BLaER1 treated with 17β-estradiol and CSF1 and Interleukin-3, amounts not matched to agents 10 nM and 100 nM (cell line): ENCODE measurements at regions not wholly inside any gene's neighbourhood (a gene's known extent, or its start where the extent isn't known, plus 50 kb on each side); places are given as distances from the start of the nearest gene placed in this dataset.
"Not testable (repeated sequence)": the region's sequence is repeated elsewhere in the genome, so short reads cannot be mapped to it uniquely, and the experiment has no call there.

Experiments used
- H3K27ac ChIP-seq, 11 experiments: shearing (Covaris generic); formaldehyde crosslinking; 2 replicates each; pipeline ENCODE4 v1.8.1; 2022
- H3K27me3 ChIP-seq, 11 experiments: shearing (Covaris generic); formaldehyde crosslinking; 2 replicates each; pipeline ENCODE4 v1.8.1; 2022
- H3K36me3 ChIP-seq, 11 experiments: shearing (Covaris generic); formaldehyde crosslinking; 2 replicates each; pipeline ENCODE4 v1.8.1; 2022
- H3K4me1 ChIP-seq, 10 experiments: shearing (Covaris generic); formaldehyde crosslinking; 2 replicates each; pipeline ENCODE4 v1.8.1; 2022
- H3K4me2 ChIP-seq, 11 experiments: shearing (Covaris generic); formaldehyde crosslinking; 2 replicates each; pipeline ENCODE4 v1.8.1; 2022
- H3K4me3 ChIP-seq, 10 experiments: shearing (Covaris generic); formaldehyde crosslinking; 2 replicates each; pipeline ENCODE4 v1.8.1; 2022
- H3K9ac ChIP-seq, 11 experiments: shearing (Covaris generic); formaldehyde crosslinking; 2 replicates each; pipeline ENCODE4 v1.8.1; 2022
- H3K9me3 ChIP-seq, 11 experiments: shearing (Covaris generic); formaldehyde crosslinking; replicated peaks in 1 of 11; 2 replicates each; pipeline ENCODE4 v1.8.1; 2022
- H4K20me1 ChIP-seq, 11 experiments: shearing (Covaris generic); formaldehyde crosslinking; 2 replicates each; pipeline ENCODE4 v1.8.1; 2022
- Cebpa-rat ChIP-seq, 11 experiments: shearing (Covaris generic); IDR thresholded peaks; 2 replicates each; pipeline ENCODE4 v1.8.1; 2022

GRCh38 chr17:37813751-37814150, 68.9 kb upstream of the HNF1B start:
- Histone ChIP-seq H3K9ac (no peak overlapping the region), H3K4me3 (no peak overlapping the region), H3K4me2 (no peak overlapping the region), H3K4me1 (peaks cover 12 to 24% (median 17%) of the 10 kb centered on the region in 10 experiments), H4K20me1 (no peaks in the 10 kb centered on the region), H3K27me3 (no peaks in the 10 kb centered on the region), H3K9me3 (peaks cover 0 to 6% (median 0%) of the 10 kb centered on the region in 11 experiments; a peak in 2 of 22 replicates), H3K36me3 (no peaks in the 10 kb centered on the region), H3K27ac (no peak overlapping the region)
- TF ChIP-seq Cebpa-rat (IDR thresholded peaks at IDR 0.05) = no peak

- H3K9me3 ChIP-seq, H3K9ac ChIP-seq, H3K4me1 ChIP-seq, H3K4me3 ChIP-seq, H3K27me3 ChIP-seq, H3K36me3 ChIP-seq, H4K20me1 ChIP-seq, H3K27ac ChIP-seq, H3K4me2 ChIP-seq: not testable (repeated sequence)
Measured at GRCh38 chr17:37808846-37809245, 64.0 kb upstream of the HNF1B start.

- TF ChIP-seq Cebpa-rat (IDR thresholded peaks at IDR 0.05) = no peak
Measured at GRCh38 chr17:37802712-37803416, 58.0 kb upstream of the HNF1B start.

GRCh38 chr17:37802061-37802595, 57.3 kb upstream of the HNF1B start:
- peak overlapping the region; percentile 36 to 82 (median 73) for H3K4me2 ChIP-seq
- H3K9ac ChIP-seq = no peak overlapping the region
- H3K4me1 ChIP-seq = peaks cover 27 to 37% (median 35%) of the 10 kb centered on the region in 10 experiments
- H3K4me3 ChIP-seq = no peak overlapping the region
- H3K27ac ChIP-seq = peak overlapping the region in 1 of 11 experiments; percentile 41; a peak in 1 of 22 replicates
- no peaks in the 10 kb centered on the region for H4K20me1 ChIP-seq
- no peak for TF ChIP-seq Cebpa-rat (IDR thresholded peaks at IDR 0.05)
- H3K9me3 ChIP-seq = peaks cover 0 to 14% (median 0%) of the 10 kb centered on the region in 11 experiments; a peak in 3 of 22 replicates
- peaks cover 0 to 8% (median 0%) of the 10 kb centered on the region in 11 experiments; a peak in 1 of 22 replicates for H3K27me3 ChIP-seq
- H3K36me3 ChIP-seq = no peaks in the 10 kb centered on the region

More at GRCh38 chr17:37802712-37803416, 58.0 kb upstream of the HNF1B start:
- Histone ChIP-seq H3K4me2 (peak overlapping the region; percentile 36 to 82 (median 73)), H3K9me3 (peaks cover 0 to 13% (median 0%) of the 10 kb centered on the region in 11 experiments; a peak in 3 of 22 replicates), H3K36me3 (no peaks in the 10 kb centered on the region), H3K4me3 (no peak overlapping the region), H4K20me1 (no peaks in the 10 kb centered on the region), H3K27me3 (peaks cover 0 to 8% (median 0%) of the 10 kb centered on the region in 11 experiments; a peak in 1 of 22 replicates), H3K27ac (peak overlapping the region in 1 of 11 experiments; percentile 41; a peak in 1 of 22 replicates), H3K9ac (no peak overlapping the region), H3K4me1 (peaks cover 27 to 37% (median 35%) of the 10 kb centered on the region in 10 experiments)

GRCh38 chr17:37801171-37801570, 56.3 kb upstream of the HNF1B start:
- peaks cover 0 to 8% (median 0%) of the 10 kb centered on the region in 11 experiments; a peak in 1 of 22 replicates for H3K27me3 ChIP-seq
- peaks cover 0 to 14% (median 0%) of the 10 kb centered on the region in 11 experiments; a peak in 3 of 22 replicates for H3K9me3 ChIP-seq
- peaks cover 27 to 37% (median 35%) of the 10 kb centered on the region in 10 experiments for H3K4me1 ChIP-seq
- H3K9ac ChIP-seq = 0 out of 22 replicates have a peak overlapping the region, but pooled peaks of 1 of the 11 experiments have one; percentile 21
- H4K20me1 ChIP-seq = no peaks in the 10 kb centered on the region
- H3K36me3 ChIP-seq = no peaks in the 10 kb centered on the region
- no peak for TF ChIP-seq Cebpa-rat (IDR thresholded peaks at IDR 0.05)
- H3K4me2 ChIP-seq = peak overlapping the region; percentile 40 to 82 (median 73); a peak in 20 of 22 replicates
- no peak overlapping the region for H3K27ac ChIP-seq
- no peak overlapping the region for H3K4me3 ChIP-seq

- no peaks in the 10 kb centered on the region for H4K20me1 ChIP-seq
- H3K27me3 ChIP-seq = peaks cover 0 to 8% (median 0%) of the 10 kb centered on the region in 11 experiments; a peak in 1 of 22 replicates
- H3K36me3 ChIP-seq = no peaks in the 10 kb centered on the region
- H3K9me3 ChIP-seq = peaks cover 0 to 7% (median 0%) of the 10 kb centered on the region in 11 experiments; a peak in 1 of 22 replicates
- TF ChIP-seq Cebpa-rat (IDR thresholded peaks at IDR 0.05) = no peak
- H3K27ac ChIP-seq = no peak overlapping the region
- H3K4me1 ChIP-seq = peaks cover 13 to 27% (median 25%) of the 10 kb centered on the region in 10 experiments
- no peak overlapping the region for H3K9ac ChIP-seq
- H3K4me3 ChIP-seq = no peak overlapping the region
- H3K4me2 ChIP-seq = no peak overlapping the region
Measured at GRCh38 chr17:37797206-37797605, 52.3 kb upstream of the HNF1B start.

GRCh38 chr17:37796076-37796475, 51.2 kb upstream of the HNF1B start:
- Histone ChIP-seq H3K27me3 (peaks cover 0 to 5% (median 0%) of the 10 kb centered on the region in 11 experiments; a peak in 1 of 22 replicates), H3K4me2 (no peak overlapping the region), H3K4me3 (no peak overlapping the region), H4K20me1 (no peaks in the 10 kb centered on the region), H3K36me3 (no peaks in the 10 kb centered on the region), H3K27ac (no peak overlapping the region), H3K4me1 (peaks cover 4 to 16% (median 14%) of the 10 kb centered on the region in 10 experiments; a peak in 18 of 20 replicates), H3K9ac (no peak overlapping the region), H3K9me3 (peaks cover 0 to 7% (median 0%) of the 10 kb centered on the region in 11 experiments; a peak in 1 of 22 replicates)
- TF ChIP-seq Cebpa-rat (IDR thresholded peaks at IDR 0.05) = no peak
